NCI-H1436 treated with DMSO at 0.1 percent for 48 hours (cell line): ENCODE measurements at regions not wholly inside any gene's neighbourhood (a gene's known extent, or its start where the extent isn't known, plus 50 kb on each side); places are given as distances from the start of the nearest gene placed in this dataset.
"Not testable (repeated sequence)": the region's sequence is repeated elsewhere in the genome, so short reads cannot be mapped to it uniquely, and the experiment has no call there.

Source experiments
- DNase-seq: peaks from one replicate; lab custom pipeline; 2025; lab: John Stamatoyannopoulos, UW

GRCh38 chr12:34406996-34407300, 384.7 kb downstream of the ALG10 start:
- no peak for DNase-seq

GRCh38 chr12:34407813-34408212, 385.5 kb downstream of the ALG10 start:
- DNase-seq = no peak

GRCh38 chr12:34431509-34431908, 409.2 kb downstream of the ALG10 start:
- DNase-seq = not testable (repeated sequence)
